ENCODE measurements at regions not wholly inside any gene's neighbourhood (a gene's known extent, or its start where the extent isn't known, plus 50 kb on each side); places are given as distances from the start of the nearest gene placed in this dataset.
"Not testable (repeated sequence)": the region's sequence is repeated elsewhere in the genome, so short reads cannot be mapped to it uniquely, and the experiment has no call there.

DNA sequence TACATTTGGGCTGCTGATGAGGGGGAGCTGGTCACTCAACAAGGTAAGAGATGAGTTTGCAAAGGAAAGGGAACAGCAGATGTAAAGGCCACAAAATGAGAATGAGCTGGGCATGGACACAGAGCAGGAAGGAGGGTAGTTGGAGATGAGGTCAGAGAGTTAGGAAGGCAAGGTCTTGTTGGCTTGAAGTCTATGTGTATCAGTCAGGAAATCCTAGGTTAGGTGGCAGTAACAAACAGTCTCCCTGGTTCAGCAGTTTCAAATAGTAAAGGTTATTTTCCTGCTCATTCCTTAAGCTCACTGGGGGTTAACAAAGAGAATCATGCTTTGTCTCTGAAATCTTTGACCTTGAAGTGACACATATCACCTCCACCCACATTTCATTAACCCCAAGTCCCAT, 58.3 kb upstream of the ARL4C start:
- DNase-seq (ENCODE audit: low read depth), result no peak
- TF ChIP-seq, protein P1, sequence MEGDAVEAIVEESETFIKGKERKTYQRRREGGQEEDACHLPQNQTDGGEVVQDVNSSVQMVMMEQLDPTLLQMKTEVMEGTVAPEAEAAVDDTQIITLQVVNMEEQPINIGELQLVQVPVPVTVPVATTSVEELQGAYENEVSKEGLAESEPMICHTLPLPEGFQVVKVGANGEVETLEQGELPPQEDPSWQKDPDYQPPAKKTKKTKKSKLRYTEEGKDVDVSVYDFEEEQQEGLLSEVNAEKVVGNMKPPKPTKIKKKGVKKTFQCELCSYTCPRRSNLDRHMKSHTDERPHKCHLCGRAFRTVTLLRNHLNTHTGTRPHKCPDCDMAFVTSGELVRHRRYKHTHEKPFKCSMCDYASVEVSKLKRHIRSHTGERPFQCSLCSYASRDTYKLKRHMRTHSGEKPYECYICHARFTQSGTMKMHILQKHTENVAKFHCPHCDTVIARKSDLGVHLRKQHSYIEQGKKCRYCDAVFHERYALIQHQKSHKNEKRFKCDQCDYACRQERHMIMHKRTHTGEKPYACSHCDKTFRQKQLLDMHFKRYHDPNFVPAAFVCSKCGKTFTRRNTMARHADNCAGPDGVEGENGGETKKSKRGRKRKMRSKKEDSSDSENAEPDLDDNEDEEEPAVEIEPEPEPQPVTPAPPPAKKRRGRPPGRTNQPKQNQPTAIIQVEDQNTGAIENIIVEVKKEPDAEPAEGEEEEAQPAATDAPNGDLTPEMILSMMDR (IDR thresholded peaks at IDR 0.05; ENCODE audit: insufficient read depth, low read length, poor library complexity, severe bottlenecking), result no peak
- Histone ChIP-seq H3K4me3 (ENCODE audit: low read depth, low read length) (no peak overlapping the region), H3K27me3 (ENCODE audit: control insufficient read depth, insufficient read depth, low read length) (no peaks in the 10 kb centered on the region), H3K36me3 (ENCODE audit: control insufficient read depth, insufficient read depth, low read length) (no peaks in the 10 kb centered on the region)

DNA sequence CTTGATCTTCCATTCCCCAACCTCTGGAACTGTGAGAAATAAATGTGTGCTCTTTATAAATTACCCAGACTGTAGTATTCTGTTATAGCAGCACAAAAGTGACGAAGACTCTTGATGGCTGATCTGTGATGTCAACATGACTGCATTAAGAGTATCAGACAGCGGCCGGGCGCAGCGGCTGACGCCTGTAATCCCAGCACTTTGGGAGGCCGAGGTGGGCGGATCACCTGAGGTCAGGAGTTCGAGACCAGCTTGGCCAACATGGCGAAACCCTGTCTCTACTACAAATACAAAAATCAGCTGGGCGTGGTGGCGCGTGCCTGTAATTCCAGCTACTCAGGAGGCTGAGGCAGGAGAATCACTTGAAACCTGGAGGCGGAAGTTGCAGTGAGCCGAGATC, 56.3 kb upstream of the ARL4C start:
- not testable (repeated sequence) for H3K36me3 ChIP-seq (ENCODE audit: control insufficient read depth, insufficient read depth, low read length); DNase-seq (ENCODE audit: low read depth); H3K27me3 ChIP-seq (ENCODE audit: control insufficient read depth, insufficient read depth, low read length); H3K4me3 ChIP-seq (ENCODE audit: low read depth, low read length)

DNA sequence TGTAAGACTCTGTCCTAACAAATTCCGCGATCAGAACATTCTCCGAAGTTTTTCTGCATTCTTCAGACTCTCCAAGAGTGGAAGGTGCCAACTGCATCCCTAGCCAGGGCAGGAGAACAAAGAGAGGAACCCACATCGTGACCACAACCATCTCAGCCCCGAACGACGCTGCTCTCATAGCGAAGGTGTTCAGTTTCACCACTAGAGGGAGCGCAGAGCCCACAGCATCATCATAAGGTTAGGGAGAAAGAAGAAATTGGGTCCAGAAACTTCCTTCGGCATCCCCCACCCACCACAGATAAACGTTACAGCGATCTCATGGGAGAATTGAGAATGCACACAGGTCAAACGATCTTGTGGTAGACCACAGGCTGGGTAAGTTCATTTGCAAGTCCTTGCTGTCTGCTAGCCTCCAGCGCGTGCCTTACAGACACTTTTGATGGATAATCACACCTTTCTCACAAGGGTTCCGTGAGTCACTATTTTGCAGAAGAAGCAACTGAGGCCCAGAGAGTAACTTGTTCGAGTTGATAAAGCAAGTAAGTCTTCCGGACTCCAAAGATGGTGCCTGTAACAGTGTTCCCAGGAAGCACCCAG, 53.7 kb upstream of the ARL4C start:
- no peaks in the 10 kb centered on the region for H3K36me3 ChIP-seq (ENCODE audit: control insufficient read depth, insufficient read depth, low read length)
- H3K4me3 ChIP-seq (ENCODE audit: low read depth, low read length), result no peak overlapping the region
- peak; percentile 58 for DNase-seq (ENCODE audit: low read depth)
- H3K27me3 ChIP-seq (ENCODE audit: control insufficient read depth, insufficient read depth, low read length), result no peaks in the 10 kb centered on the region
- TF ChIP-seq, protein P1 (IDR thresholded peaks at IDR 0.05; ENCODE audit: insufficient read depth, low read length, poor library complexity, severe bottlenecking), result peak; percentile 94

DNA sequence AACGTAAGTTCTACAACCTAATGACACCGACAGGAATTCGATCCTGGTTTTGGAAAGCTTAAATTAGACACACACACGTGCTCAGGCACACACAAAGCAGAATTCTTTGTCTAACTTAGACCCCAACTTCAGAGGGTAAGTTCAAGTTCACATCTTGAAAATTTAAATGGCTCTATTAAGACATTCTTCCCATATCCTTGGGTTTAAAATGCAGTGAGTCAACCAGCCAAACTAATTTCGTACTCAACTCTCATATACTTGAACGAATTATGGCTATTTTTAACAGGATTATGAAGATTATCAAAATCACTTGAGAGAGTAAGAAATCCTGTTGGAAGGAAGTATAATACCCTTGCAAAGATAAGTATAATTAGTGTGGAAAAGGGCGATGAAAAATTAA, 53.2 kb upstream of the ARL4C start:
- Histone ChIP-seq H3K27me3 (ENCODE audit: control insufficient read depth, insufficient read depth, low read length) (no peaks in the 10 kb centered on the region), H3K4me3 (ENCODE audit: low read depth, low read length) (no peak overlapping the region), H3K36me3 (ENCODE audit: control insufficient read depth, insufficient read depth, low read length) (no peaks in the 10 kb centered on the region)
- no peak for DNase-seq (ENCODE audit: low read depth)
- TF ChIP-seq, protein P1 (IDR thresholded peaks at IDR 0.05; ENCODE audit: insufficient read depth, low read length, poor library complexity, severe bottlenecking), result no peak

DNA sequence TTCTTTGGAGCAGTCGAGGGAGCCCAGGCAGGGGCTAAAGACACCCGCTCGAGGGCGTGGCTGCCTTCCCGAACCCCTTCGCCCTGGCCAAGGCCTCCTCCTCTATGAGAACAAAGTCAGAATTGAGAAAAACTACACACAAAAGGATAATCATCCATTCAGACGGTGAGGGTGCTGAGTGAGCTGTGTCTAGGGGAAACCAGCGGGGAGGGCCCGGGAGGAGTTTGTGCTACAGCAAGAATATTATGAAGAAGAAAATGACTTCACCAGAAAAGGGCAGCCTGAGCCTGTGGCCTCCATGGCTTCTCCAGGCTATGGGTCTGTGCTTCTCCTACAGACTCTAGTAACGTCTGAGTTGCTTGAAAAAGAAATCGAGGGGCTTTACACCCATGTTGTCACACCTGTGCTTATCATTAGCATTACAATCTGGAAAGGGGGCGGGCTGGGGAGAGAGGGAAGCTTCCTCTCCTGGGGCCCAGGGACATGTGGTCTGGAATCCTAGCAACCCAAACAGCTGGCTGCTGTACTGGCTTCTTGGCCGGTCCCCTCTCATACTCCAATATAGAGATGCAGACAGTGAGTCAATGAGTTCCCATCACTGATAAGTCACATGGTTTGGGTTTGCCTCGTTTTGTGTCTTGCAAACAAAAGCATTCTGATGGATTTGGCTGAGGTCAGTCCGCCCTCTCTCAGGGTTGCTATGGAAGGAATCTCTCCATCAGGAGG, 52.0 kb upstream of the ARL4C start:
- TF ChIP-seq, protein P1 (IDR thresholded peaks at IDR 0.05; ENCODE audit: insufficient read depth, low read length, poor library complexity, severe bottlenecking), result no peak
- DNase-seq (ENCODE audit: low read depth), result no peak

DNA sequence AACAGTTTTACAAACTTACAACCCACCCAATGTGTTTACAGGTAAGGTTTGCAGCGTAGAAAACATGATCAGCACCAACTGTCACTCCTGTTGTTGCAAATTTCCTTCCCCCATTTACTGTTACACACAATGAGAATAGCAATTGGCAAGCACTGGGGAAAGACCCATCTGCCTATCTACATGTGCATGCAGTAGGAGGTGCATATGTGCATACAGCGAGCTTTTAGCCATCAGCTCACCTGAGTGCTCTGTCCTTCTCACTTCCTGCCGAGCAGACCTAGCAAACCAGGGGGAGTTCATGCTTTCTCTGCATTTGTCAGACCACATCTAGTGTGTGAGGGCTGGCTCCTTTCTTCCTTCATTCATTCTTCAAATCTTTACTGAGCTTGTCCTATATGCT, 49.9 kb upstream of the ARL4C start:
- DNase-seq (ENCODE audit: low read depth), result no peak
- Histone ChIP-seq H3K4me3 (ENCODE audit: low read depth, low read length) (no peak overlapping the region), H3K27me3 (ENCODE audit: control insufficient read depth, insufficient read depth, low read length) (no peaks in the 10 kb centered on the region), H3K36me3 (ENCODE audit: control insufficient read depth, insufficient read depth, low read length) (no peaks in the 10 kb centered on the region)
- TF ChIP-seq, protein P1 (IDR thresholded peaks at IDR 0.05; ENCODE audit: insufficient read depth, low read length, poor library complexity, severe bottlenecking), result no peak

More for the DNA sequence above, 52.0 kb upstream of the ARL4C start:
- Histone ChIP-seq H3K4me3 (ENCODE audit: low read depth, low read length) (no peak overlapping the region), H3K36me3 (ENCODE audit: control insufficient read depth, insufficient read depth, low read length) (no peaks in the 10 kb centered on the region), H3K27me3 (ENCODE audit: control insufficient read depth, insufficient read depth, low read length) (no peaks in the 10 kb centered on the region)
